NCI-H2081 treated with DMSO at 0.1 percent for 48 hours (cell line): ENCODE measurements at regions not wholly inside any gene's neighbourhood (a gene's known extent, or its start where the extent isn't known, plus 50 kb on each side); places are given as distances from the start of the nearest gene placed in this dataset.
"Not testable (repeated sequence)": the region's sequence is repeated elsewhere in the genome, so short reads cannot be mapped to it uniquely, and the experiment has no call there.

ENCODE experiments used
- DNase-seq: peaks from one replicate; lab custom pipeline; 2025; lab: John Stamatoyannopoulos, UW

- no peak for DNase-seq
Measured at GRCh38 chr7:68752485-68753178, 845.6 kb upstream of the AUTS2 start.

- no peak for DNase-seq
Measured at GRCh38 chr7:68754414-68754813, 843.9 kb upstream of the AUTS2 start.

- DNase-seq: no peak
Measured at GRCh38 chr7:68756986-68757495, 841.2 kb upstream of the AUTS2 start.

- no peak for DNase-seq
Measured at GRCh38 chr7:68760556-68760955, 837.7 kb upstream of the AUTS2 start.

- DNase-seq: no peak
Measured at GRCh38 chr7:68767462-68767861, 830.8 kb upstream of the AUTS2 start.

- no peak for DNase-seq
Measured at GRCh38 chr7:68770649-68771048, 827.6 kb upstream of the AUTS2 start.

- DNase-seq: no peak
Measured at GRCh38 chr7:68776326-68776725, 821.9 kb upstream of the AUTS2 start.

GRCh38 chr7:68783684-68784083 is 814.6 kb upstream of the AUTS2 start:
- DNase-seq: no peak

GRCh38 chr7:68785036-68785435 is 813.2 kb upstream of the AUTS2 start:
- no peak for DNase-seq

- DNase-seq: no peak
Measured at GRCh38 chr7:68787566-68787965, 810.7 kb upstream of the AUTS2 start.

- not testable (repeated sequence) for DNase-seq
Measured at GRCh38 chr7:68788529-68788928, 809.7 kb upstream of the AUTS2 start.

GRCh38 chr7:68789597-68789996 is 808.7 kb upstream of the AUTS2 start:
- peak; percentile 66 for DNase-seq

GRCh38 chr7:68792351-68792750 is 805.9 kb upstream of the AUTS2 start:
- no peak for DNase-seq

- no peak for DNase-seq
Measured at GRCh38 chr7:68793513-68793912, 804.8 kb upstream of the AUTS2 start.

- no peak for DNase-seq
Measured at GRCh38 chr7:68800316-68800715, 798.0 kb upstream of the AUTS2 start.

GRCh38 chr7:68805159-68805558 is 793.1 kb upstream of the AUTS2 start:
- DNase-seq: no peak

GRCh38 chr7:68807666-68808065 is 790.6 kb upstream of the AUTS2 start:
- no peak for DNase-seq

- DNase-seq: peak; percentile 80
Measured at GRCh38 chr7:68813551-68814080, 784.7 kb upstream of the AUTS2 start.

- DNase-seq: no peak
Measured at GRCh38 chr7:68816491-68816890, 781.8 kb upstream of the AUTS2 start.

GRCh38 chr7:68820321-68820720 is 778.0 kb upstream of the AUTS2 start:
- DNase-seq: no peak

GRCh38 chr7:68821846-68822245 is 776.4 kb upstream of the AUTS2 start:
- no peak for DNase-seq

GRCh38 chr7:68823996-68824780 is 774.1 kb upstream of the AUTS2 start:
- no peak for DNase-seq

- DNase-seq: no peak
Measured at GRCh38 chr7:68828575-68828974, 769.7 kb upstream of the AUTS2 start.
